ENCODE measurements at regions not wholly inside any gene's neighbourhood (a gene's known extent, or its start where the extent isn't known, plus 50 kb on each side); places are given as distances from the start of the nearest gene placed in this dataset.

- TF ChIP-seq CTCF (IDR thresholded peaks at IDR 0.05 in 2 of 3, conservative IDR thresholded peaks at IDR 0.05 in 1 of 3; ENCODE audit: borderline replicate concordance in 1 of 3, insufficient read depth in 1 of 3, low read depth in 2 of 3, low read length in 2 of 3) (no peak), EZH2 (IDR thresholded peaks at IDR 0.05) (no peak), MAX (IDR thresholded peaks at IDR 0.05) (no peak), RAD21 (IDR thresholded peaks at IDR 0.05; ENCODE audit: low read depth) (no peak), TCF7L2 (IDR thresholded peaks at IDR 0.05; ENCODE audit: borderline replicate concordance, extremely low read depth, insufficient read depth, insufficient read length) (no peak), POLR2A (IDR thresholded peaks at IDR 0.05; ENCODE audit: borderline replicate concordance, extremely low read depth, insufficient read depth, insufficient read length) (no peak), YY1 (IDR thresholded peaks at IDR 0.05; ENCODE audit: extremely low read depth, insufficient replicate concordance, low read depth, low read length) (no peak), ZNF274 (IDR thresholded peaks at IDR 0.05; ENCODE audit: low read depth, low read length) (no peak)
Observed at GRCh38 chr15:26070095-26070532, 207.0 kb upstream of the ATP10A start.
